Stimulated activated CD8-positive, alpha-beta memory T cell treated with anti-CD3 and anti-CD28 coated beads, Interleukin-12 subunit alpha, Interleukin-12 subunit beta, amount 100 ng/mL, for 24 hours (primary cell): ENCODE measurements at regions not wholly inside any gene's neighbourhood (a gene's known extent, or its start where the extent isn't known, plus 50 kb on each side); places are given as distances from the start of the nearest gene placed in this dataset.
A peak's percentile ranks its signal among the peaks of the same experiment; 100 is the strongest.

ENCODE experiments used
- DNase-seq: peaks from one replicate; pipeline ENCODE4 v3.0.0-alpha.2; 2020; ENCODE audit errors: extremely low read depth

GRCh38 chr14:94717808-94718207 lies 52.1 kb downstream of the GSC start:
- DNase-seq = no peak

- DNase-seq = no peak
Observed at GRCh38 chr14:94716976-94717375, 52.9 kb downstream of the GSC start.

- no peak for DNase-seq
Observed at GRCh38 chr14:94713115-94713514, 56.8 kb downstream of the GSC start.

- DNase-seq = no peak
Observed at GRCh38 chr14:94710731-94711130, 59.2 kb downstream of the GSC start.

GRCh38 chr14:94707494-94707893 lies 62.4 kb downstream of the GSC start:
- DNase-seq = no peak

GRCh38 chr14:94706133-94706532 lies 63.8 kb downstream of the GSC start:
- no peak for DNase-seq

GRCh38 chr14:94702629-94703028 lies 67.3 kb downstream of the GSC start:
- DNase-seq = no peak

- DNase-seq = no peak
Observed at GRCh38 chr14:94701861-94702370, 68.0 kb downstream of the GSC start.

GRCh38 chr14:94700336-94700735 lies 69.6 kb downstream of the GSC start:
- no peak for DNase-seq

- no peak for DNase-seq
Observed at GRCh38 chr14:94699831-94700230, 70.1 kb downstream of the GSC start.

GRCh38 chr14:94697773-94698556 lies 71.9 kb downstream of the GSC start:
- DNase-seq = no peak

GRCh38 chr14:94696518-94696917 lies 73.4 kb downstream of the GSC start:
- DNase-seq = no peak

GRCh38 chr14:94695231-94695630 lies 74.7 kb downstream of the GSC start:
- DNase-seq = no peak

GRCh38 chr14:94691660-94692034 lies 78.3 kb downstream of the GSC start:
- DNase-seq = no peak

- no peak for DNase-seq
Observed at GRCh38 chr14:94690896-94691659, 78.8 kb downstream of the GSC start.

- DNase-seq = no peak
Observed at GRCh38 chr14:94690486-94690885, 78.3 kb downstream of the SERPINA3 start.

GRCh38 chr14:94689985-94690400 lies 77.8 kb downstream of the SERPINA3 start:
- DNase-seq = no peak

- peak; percentile 23 for DNase-seq
Observed at GRCh38 chr14:94689218-94689984, 77.2 kb downstream of the SERPINA3 start.

GRCh38 chr14:94686511-94687160 lies 74.4 kb downstream of the SERPINA3 start:
- no peak for DNase-seq

GRCh38 chr14:94685681-94686485 lies 73.7 kb downstream of the SERPINA3 start:
- no peak for DNase-seq

GRCh38 chr14:94685166-94685581 lies 73.0 kb downstream of the SERPINA3 start:
- no peak for DNase-seq
